SK-N-SH treated with all-trans-retinoic acid at 6 μM for 48 hours (cell line): ENCODE measurements at regions not wholly inside any gene's neighbourhood (a gene's known extent, or its start where the extent isn't known, plus 50 kb on each side); places are given as distances from the start of the nearest gene placed in this dataset.

Source experiments
- ATAC-seq: fragments of 200-7000 bp; cut with Tn5 transposase; 3 replicates; pipeline ENCODE4 v1.9.1; 2020; ENCODE audit warnings: mild to moderate bottlenecking, moderate library complexity
- ARNTL ChIP-seq: fragments of 450-650 bp; formaldehyde crosslinking; IDR thresholded peaks from 2 replicates; pipeline ENCODE4 v1.5.0; 2020; ENCODE audit warnings: low read depth, mild to moderate bottlenecking, moderate library complexity, borderline replicate concordance
- BACH2 ChIP-seq: fragments of 250-450 bp; sonication (Bioruptor Pico); IDR thresholded peaks from 2 replicates; pipeline ENCODE4 v1.9.0; 2021; ENCODE audit warnings: mild to moderate bottlenecking, borderline replicate concordance
- CSDC2 ChIP-seq: fragments of 250-450 bp; sonication (Bioruptor Pico); IDR thresholded peaks from 2 replicates; pipeline ENCODE4 v1.5.0; 2020; ENCODE audit warnings: mild to moderate bottlenecking, moderate library complexity
- ISL1 ChIP-seq: fragments of 250-450 bp; sonication (Bioruptor Pico); IDR thresholded peaks from 2 replicates; pipeline ENCODE4 v2.1.2; 2022; ENCODE audit warnings: mild to moderate bottlenecking, moderate library complexity
- OSR1 ChIP-seq: fragments of 250-450 bp; sonication (Bioruptor Pico); IDR thresholded peaks from 2 replicates; pipeline ENCODE4 v1.8.0; 2022; ENCODE audit warnings: moderate library complexity, mild to moderate bottlenecking, inconsistent platforms
- PPARA ChIP-seq: fragments of 250-450 bp; sonication (Bioruptor Pico); IDR thresholded peaks from 2 replicates; pipeline ENCODE4 v1.5.0; 2020; ENCODE audit warnings: mild to moderate bottlenecking, borderline replicate concordance
- RARB ChIP-seq: fragments of 250-450 bp; sonication (Bioruptor Pico); IDR thresholded peaks from 2 replicates; pipeline ENCODE4 v1.8.0; 2021; ENCODE audit warnings: mild to moderate bottlenecking, moderate library complexity
- SNAI2 ChIP-seq: fragments of 250-450 bp; sonication (Bioruptor Pico); IDR thresholded peaks from 2 replicates; pipeline ENCODE4 v1.5.0; 2020; ENCODE audit warnings: mild to moderate bottlenecking, moderate library complexity
- TCF4 ChIP-seq: fragments of 250-450 bp; sonication (Bioruptor Pico); IDR thresholded peaks from 2 replicates; pipeline ENCODE4 v1.8.0; 2021; ENCODE audit warnings: mild to moderate bottlenecking, moderate library complexity, borderline replicate concordance
- TOX ChIP-seq: fragments of 250-450 bp; sonication (Bioruptor Pico); IDR thresholded peaks from 2 replicates; pipeline ENCODE4 v1.8.0; 2021; ENCODE audit warnings: mild to moderate bottlenecking, moderate library complexity, borderline replicate concordance
- ZC3H10 ChIP-seq: fragments of 250-450 bp; sonication (Bioruptor Pico); IDR thresholded peaks from 2 replicates; pipeline ENCODE4 v1.5.1; 2021; ENCODE audit warnings: mild to moderate bottlenecking, moderate library complexity
- ZFP3 ChIP-seq: fragments of 250-450 bp; sonication (Bioruptor Pico); IDR thresholded peaks from 2 replicates; pipeline ENCODE4 v1.5.0; 2020; ENCODE audit warnings: mild to moderate bottlenecking, moderate library complexity
- ZFP30 ChIP-seq: fragments of 450-650 bp; formaldehyde crosslinking; IDR thresholded peaks from 2 replicates; pipeline ENCODE4 v1.5.0; 2022; ENCODE audit warnings: mild to moderate bottlenecking, moderate library complexity
- ZNF565 ChIP-seq: fragments of 450-650 bp; formaldehyde crosslinking; conservative IDR thresholded peaks from 2 replicates; pipeline ENCODE4 v1.5.0; 2020; ENCODE audit warnings: low read depth, mild to moderate bottlenecking, moderate library complexity
- ZNF70 ChIP-seq: fragments of 450-650 bp; formaldehyde crosslinking; IDR thresholded peaks from 2 replicates; pipeline ENCODE4 v1.5.0; 2020; ENCODE audit warnings: mild to moderate bottlenecking, moderate library complexity
- ZNF8 ChIP-seq: fragments of 450-650 bp; formaldehyde crosslinking; IDR thresholded peaks from 2 replicates; pipeline ENCODE4 v1.5.0; 2020; ENCODE audit warnings: mild to moderate bottlenecking, moderate library complexity
- TF ChIP-seq, protein P1 (sequence below): fragments of 250-450 bp; sonication (Bioruptor Pico); IDR thresholded peaks from 2 replicates; pipeline ENCODE4 v1.5.0; 2020; ENCODE audit warnings: mild to moderate bottlenecking, moderate library complexity
- TF ChIP-seq, protein P2 (sequence below): fragments of 250-450 bp; sonication (Bioruptor Pico); IDR thresholded peaks from 2 replicates; pipeline ENCODE4 v1.8.0; 2020; ENCODE audit warnings: mild to moderate bottlenecking, moderate library complexity, borderline replicate concordance
- TF ChIP-seq, protein P3 (sequence below): fragments of 250-450 bp; sonication (Bioruptor Pico); IDR thresholded peaks from 2 replicates; pipeline ENCODE4 v1.5.1; 2020; ENCODE audit warnings: low read depth, mild to moderate bottlenecking, moderate library complexity

DNA sequence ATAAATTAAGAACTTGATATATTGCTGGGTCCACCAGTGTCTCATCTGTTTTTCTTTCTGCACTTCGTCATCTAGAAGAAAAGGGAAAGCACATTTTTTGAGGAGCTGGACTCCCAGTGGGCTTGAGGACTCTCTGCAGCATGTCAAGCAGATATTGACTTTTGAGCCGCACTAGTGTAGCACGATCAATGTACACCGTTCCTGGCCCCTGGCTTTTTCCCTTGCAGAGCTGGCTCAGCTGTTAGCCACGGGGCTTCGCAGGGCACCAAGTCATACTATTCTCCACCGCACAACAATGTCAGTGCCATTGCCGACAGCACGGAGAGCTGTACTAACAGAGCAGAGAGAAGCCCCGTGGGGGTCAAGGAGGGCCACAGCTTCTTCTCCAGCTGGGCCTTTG is 235.4 kb upstream of the HABP2 start:
- no peak for TF ChIP-seq ZFP3 (CRISPR knock-in tag)
- no peak for TF ChIP-seq ZNF70 (CRISPR knock-in tag)
- TF ChIP-seq RARB, result no peak
- TF ChIP-seq PPARA, result no peak
- TF ChIP-seq, protein P1, sequence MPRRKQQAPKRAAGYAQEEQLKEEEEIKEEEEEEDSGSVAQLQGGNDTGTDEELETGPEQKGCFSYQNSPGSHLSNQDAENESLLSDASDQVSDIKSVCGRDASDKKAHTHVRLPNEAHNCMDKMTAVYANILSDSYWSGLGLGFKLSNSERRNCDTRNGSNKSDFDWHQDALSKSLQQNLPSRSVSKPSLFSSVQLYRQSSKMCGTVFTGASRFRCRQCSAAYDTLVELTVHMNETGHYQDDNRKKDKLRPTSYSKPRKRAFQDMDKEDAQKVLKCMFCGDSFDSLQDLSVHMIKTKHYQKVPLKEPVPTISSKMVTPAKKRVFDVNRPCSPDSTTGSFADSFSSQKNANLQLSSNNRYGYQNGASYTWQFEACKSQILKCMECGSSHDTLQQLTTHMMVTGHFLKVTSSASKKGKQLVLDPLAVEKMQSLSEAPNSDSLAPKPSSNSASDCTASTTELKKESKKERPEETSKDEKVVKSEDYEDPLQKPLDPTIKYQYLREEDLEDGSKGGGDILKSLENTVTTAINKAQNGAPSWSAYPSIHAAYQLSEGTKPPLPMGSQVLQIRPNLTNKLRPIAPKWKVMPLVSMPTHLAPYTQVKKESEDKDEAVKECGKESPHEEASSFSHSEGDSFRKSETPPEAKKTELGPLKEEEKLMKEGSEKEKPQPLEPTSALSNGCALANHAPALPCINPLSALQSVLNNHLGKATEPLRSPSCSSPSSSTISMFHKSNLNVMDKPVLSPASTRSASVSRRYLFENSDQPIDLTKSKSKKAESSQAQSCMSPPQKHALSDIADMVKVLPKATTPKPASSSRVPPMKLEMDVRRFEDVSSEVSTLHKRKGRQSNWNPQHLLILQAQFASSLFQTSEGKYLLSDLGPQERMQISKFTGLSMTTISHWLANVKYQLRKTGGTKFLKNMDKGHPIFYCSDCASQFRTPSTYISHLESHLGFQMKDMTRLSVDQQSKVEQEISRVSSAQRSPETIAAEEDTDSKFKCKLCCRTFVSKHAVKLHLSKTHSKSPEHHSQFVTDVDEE (CRISPR knock-in tag), result no peak
- TF ChIP-seq ZNF565 (CRISPR knock-in tag), result no peak
- TF ChIP-seq, protein P2, sequence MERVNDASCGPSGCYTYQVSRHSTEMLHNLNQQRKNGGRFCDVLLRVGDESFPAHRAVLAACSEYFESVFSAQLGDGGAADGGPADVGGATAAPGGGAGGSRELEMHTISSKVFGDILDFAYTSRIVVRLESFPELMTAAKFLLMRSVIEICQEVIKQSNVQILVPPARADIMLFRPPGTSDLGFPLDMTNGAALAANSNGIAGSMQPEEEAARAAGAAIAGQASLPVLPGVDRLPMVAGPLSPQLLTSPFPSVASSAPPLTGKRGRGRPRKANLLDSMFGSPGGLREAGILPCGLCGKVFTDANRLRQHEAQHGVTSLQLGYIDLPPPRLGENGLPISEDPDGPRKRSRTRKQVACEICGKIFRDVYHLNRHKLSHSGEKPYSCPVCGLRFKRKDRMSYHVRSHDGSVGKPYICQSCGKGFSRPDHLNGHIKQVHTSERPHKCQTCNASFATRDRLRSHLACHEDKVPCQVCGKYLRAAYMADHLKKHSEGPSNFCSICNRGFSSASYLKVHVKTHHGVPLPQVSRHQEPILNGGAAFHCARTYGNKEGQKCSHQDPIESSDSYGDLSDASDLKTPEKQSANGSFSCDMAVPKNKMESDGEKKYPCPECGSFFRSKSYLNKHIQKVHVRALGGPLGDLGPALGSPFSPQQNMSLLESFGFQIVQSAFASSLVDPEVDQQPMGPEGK (CRISPR knock-in tag), result no peak
- no peak for TF ChIP-seq ZNF8
- TF ChIP-seq CSDC2 (CRISPR knock-in tag), result no peak
- TF ChIP-seq, protein P3, sequence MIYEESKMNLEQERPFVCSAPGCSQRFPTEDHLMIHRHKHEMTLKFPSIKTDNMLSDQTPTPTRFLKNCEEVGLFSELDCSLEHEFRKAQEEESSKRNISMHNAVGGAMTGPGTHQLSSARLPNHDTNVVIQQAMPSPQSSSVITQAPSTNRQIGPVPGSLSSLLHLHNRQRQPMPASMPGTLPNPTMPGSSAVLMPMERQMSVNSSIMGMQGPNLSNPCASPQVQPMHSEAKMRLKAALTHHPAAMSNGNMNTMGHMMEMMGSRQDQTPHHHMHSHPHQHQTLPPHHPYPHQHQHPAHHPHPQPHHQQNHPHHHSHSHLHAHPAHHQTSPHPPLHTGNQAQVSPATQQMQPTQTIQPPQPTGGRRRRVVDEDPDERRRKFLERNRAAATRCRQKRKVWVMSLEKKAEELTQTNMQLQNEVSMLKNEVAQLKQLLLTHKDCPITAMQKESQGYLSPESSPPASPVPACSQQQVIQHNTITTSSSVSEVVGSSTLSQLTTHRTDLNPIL, result no peak
- TF ChIP-seq ZFP30 (CRISPR knock-in tag), result no peak
- TF ChIP-seq BACH2 (CRISPR knock-in tag), result no peak
- no peak for ATAC-seq

DNA sequence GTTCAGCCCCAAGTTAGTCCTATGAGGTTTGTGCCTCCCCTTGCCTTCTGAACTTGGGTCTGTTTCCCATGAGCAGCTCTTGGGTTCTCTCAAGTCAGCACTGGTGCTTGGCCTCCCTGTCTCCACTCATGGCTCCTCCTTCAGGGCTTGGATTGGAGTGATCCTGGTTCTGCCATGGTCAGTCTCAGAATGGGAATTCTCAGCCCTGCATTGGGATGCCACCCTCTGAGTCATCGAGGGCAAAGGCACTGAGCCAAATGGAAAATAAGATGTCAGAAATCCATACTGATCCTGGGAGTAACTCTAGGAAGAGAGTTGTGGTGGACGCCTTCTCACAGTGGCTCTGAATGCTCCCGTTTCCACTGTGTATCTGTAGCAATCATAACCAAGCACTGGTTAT is 233.4 kb upstream of the HABP2 start:
- no peak for TF ChIP-seq ZFP30 (CRISPR knock-in tag)
- no peak for TF ChIP-seq ZFP3 (CRISPR knock-in tag)
- TF ChIP-seq TCF4 (CRISPR knock-in tag), result no peak
- no peak for TF ChIP-seq OSR1 (CRISPR knock-in tag)
- TF ChIP-seq ZNF70 (CRISPR knock-in tag), result no peak
- no peak for TF ChIP-seq SNAI2 (CRISPR knock-in tag)
- TF ChIP-seq ZC3H10 (CRISPR knock-in tag), result no peak
- TF ChIP-seq, protein P3, result no peak
- TF ChIP-seq, protein P1 (CRISPR knock-in tag), result no peak
- TF ChIP-seq ZNF565 (CRISPR knock-in tag), result no peak
- TF ChIP-seq, all 23 proteins: peak for 0
- peak; percentile 60 for ATAC-seq

DNA sequence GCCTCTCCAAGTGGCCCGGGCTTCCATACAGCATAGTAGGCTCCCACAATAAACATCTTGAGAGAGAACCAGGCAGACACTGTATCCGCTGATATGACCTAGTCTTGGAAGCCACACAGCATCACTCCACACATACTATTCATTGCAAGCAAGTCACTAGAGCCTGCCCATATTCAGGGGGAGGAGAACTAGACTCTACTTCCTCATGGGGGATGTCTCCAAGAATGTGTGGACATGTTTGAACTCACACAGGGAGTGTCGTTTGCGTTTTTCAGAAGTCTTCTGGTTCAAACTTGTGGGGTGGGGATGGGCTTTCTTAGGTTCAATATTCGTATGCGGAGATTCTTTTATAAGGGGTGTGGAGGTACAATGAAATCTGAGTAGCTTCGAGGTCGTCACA is 232.6 kb upstream of the HABP2 start:
- no peak for ATAC-seq
- TF ChIP-seq BACH2 (CRISPR knock-in tag), result no peak
- no peak for TF ChIP-seq ZFP30 (CRISPR knock-in tag)
- no peak for TF ChIP-seq ARNTL
- no peak for TF ChIP-seq OSR1 (CRISPR knock-in tag)
- no peak for TF ChIP-seq ZFP3 (CRISPR knock-in tag)
- no peak for TF ChIP-seq TOX (CRISPR knock-in tag)
- TF ChIP-seq, protein P2 (CRISPR knock-in tag), result no peak
- TF ChIP-seq, protein P1 (CRISPR knock-in tag), result no peak
- no peak for TF ChIP-seq ZC3H10 (CRISPR knock-in tag)
- TF ChIP-seq ZNF70 (CRISPR knock-in tag), result no peak
- TF ChIP-seq, protein P3, result no peak
- no peak for TF ChIP-seq ISL1 (CRISPR knock-in tag)
- TF ChIP-seq TCF4 (CRISPR knock-in tag), result no peak
- no peak for TF ChIP-seq ZNF8
- TF ChIP-seq SNAI2 (CRISPR knock-in tag), result no peak
- no peak for TF ChIP-seq CSDC2 (CRISPR knock-in tag)
